Fibroblast of skin of right quadriceps (primary cell): ENCODE measurements at regions not wholly inside any gene's neighbourhood (a gene's known extent, or its start where the extent isn't known, plus 50 kb on each side); places are given as distances from the start of the nearest gene placed in this dataset.
"Not testable (repeated sequence)": the region's sequence is repeated elsewhere in the genome, so short reads cannot be mapped to it uniquely, and the experiment has no call there.

Source experiments
- DNase-seq: peaks from one replicate; pipeline ENCODE4 v3.0.0-alpha.2; 2013

- DNase-seq, result not testable (repeated sequence)
Measured at GRCh38 chr1:117314951-117315350, 52.3 kb upstream of the MAN1A2 start.

- no peak for DNase-seq
Measured at GRCh38 chr1:117313555-117313954, 53.7 kb upstream of the MAN1A2 start.

- peak; percentile 3 for DNase-seq
Measured at GRCh38 chr1:117312453-117313138, 54.7 kb upstream of the MAN1A2 start.

- DNase-seq, result no peak
Measured at GRCh38 chr1:117308311-117308916, 58.8 kb upstream of the MAN1A2 start.

GRCh38 chr1:117301901-117302300 lies 65.3 kb upstream of the MAN1A2 start:
- no peak for DNase-seq

- not testable (repeated sequence) for DNase-seq
Measured at GRCh38 chr1:117300183-117300582, 67.1 kb upstream of the MAN1A2 start.

- peak; percentile 59 for DNase-seq
Measured at GRCh38 chr1:117295001-117295400, 72.2 kb upstream of the MAN1A2 start.

- peak; percentile 35 for DNase-seq
Measured at GRCh38 chr1:117290890-117291289, 76.4 kb upstream of the MAN1A2 start.

GRCh38 chr1:117289316-117289870 lies 77.9 kb upstream of the MAN1A2 start:
- no peak for DNase-seq

GRCh38 chr1:117286562-117286961 lies 75.8 kb upstream of the VTCN1 start:
- DNase-seq, result no peak

GRCh38 chr1:117286145-117286544 lies 75.4 kb upstream of the VTCN1 start:
- no peak for DNase-seq

GRCh38 chr1:117284399-117285215 lies 73.9 kb upstream of the VTCN1 start:
- peak; percentile 59 for DNase-seq

GRCh38 chr1:117278531-117278930 lies 67.8 kb upstream of the VTCN1 start:
- DNase-seq, result no peak

- no peak for DNase-seq
Measured at GRCh38 chr1:117275055-117275454, 64.3 kb upstream of the VTCN1 start.

GRCh38 chr1:117271959-117272358 lies 61.2 kb upstream of the VTCN1 start:
- no peak for DNase-seq

- no peak for DNase-seq
Measured at GRCh38 chr1:117271129-117271528, 60.4 kb upstream of the VTCN1 start.

GRCh38 chr1:117270679-117271078 lies 60.0 kb upstream of the VTCN1 start:
- DNase-seq, result no peak

GRCh38 chr1:117268535-117269455 lies 58.1 kb upstream of the VTCN1 start:
- DNase-seq, result no peak

- DNase-seq, result no peak
Measured at GRCh38 chr1:117267232-117267774, 56.6 kb upstream of the VTCN1 start.

GRCh38 chr1:117262976-117263375 lies 52.2 kb upstream of the VTCN1 start:
- DNase-seq, result no peak

- DNase-seq, result no peak
Measured at GRCh38 chr1:117261424-117261785, 50.7 kb upstream of the VTCN1 start.

- DNase-seq, result no peak
Measured at GRCh38 chr1:117260761-117261423, 50.2 kb upstream of the VTCN1 start.
